ENCODE measurements at regions not wholly inside any gene's neighbourhood (a gene's known extent, or its start where the extent isn't known, plus 50 kb on each side); places are given as distances from the start of the nearest gene placed in this dataset.
A peak's percentile ranks its signal among the peaks of the same experiment; 100 is the strongest.

DNA sequence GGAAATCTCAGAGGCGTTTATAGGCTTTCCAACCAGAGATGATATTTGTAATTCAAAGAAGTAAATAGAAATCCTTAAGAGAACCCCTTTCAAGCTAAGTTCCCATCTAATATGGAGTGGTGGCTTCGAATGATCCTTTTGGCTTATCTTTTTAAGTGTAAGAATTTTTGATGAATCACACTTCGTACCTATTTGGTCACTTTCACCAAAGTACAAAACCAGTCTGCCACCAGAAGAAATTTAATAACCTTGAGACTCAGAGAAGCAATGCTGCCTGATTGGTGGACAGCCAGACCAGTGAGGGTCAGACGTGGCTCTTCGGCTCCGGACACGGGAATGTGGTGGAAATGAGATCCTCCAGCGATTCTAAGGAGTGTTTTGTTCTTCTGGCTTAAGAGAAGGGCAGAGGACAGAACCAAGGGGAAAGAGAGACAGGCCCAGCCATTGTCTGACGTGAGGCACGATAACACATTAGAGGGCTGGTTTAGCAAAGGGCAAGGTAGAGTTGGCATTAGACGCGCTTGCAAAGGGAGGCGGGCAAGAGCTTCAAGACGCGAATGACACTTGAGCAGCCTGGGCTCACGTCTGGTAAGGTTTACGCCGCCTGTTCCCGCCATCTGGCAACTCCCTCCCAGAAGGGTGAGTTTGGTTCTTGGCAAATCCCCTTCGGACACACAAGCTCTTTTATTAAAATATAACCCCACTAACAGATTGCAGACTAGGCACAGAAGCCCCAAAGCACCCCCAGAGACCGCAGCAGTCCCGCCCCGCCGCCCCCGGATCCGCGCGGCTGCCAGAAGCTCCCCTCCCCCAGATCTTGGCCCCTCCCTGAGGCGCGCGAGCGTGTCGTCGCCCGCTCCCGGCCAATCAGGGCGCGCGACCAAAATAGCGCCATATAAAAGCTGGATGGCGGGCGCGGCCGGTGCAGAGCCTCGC is 50.0 kb upstream of the EZR start:
- Mint-ChIP-seq H3K36me3 (ENCODE audit: low read depth) (no peaks in the 10 kb centered on the region), H3K27me3 (no peaks in the 10 kb centered on the region), H3K4me3 (peak overlapping the region; percentile 81), H3K4me1 (ENCODE audit: low read depth) (peaks cover 40% of the 10 kb centered on the region), H3K27ac (peak overlapping the region; percentile 100), H3K9me3 (peaks cover 2% of the 10 kb centered on the region)
- peak; percentile 98 for DNase-seq

All from activated T-cell treated with anti-CD3 and anti-CD28 coated beads, Interleukin-2, amount 50 U/mL, for 24 hours (primary cell).